NAMALWA (cell line): ENCODE measurements at regions not wholly inside any gene's neighbourhood (a gene's known extent, or its start where the extent isn't known, plus 50 kb on each side); places are given as distances from the start of the nearest gene placed in this dataset.

Experiments used
- DNase-seq: peaks from one replicate; pipeline ENCODE4 v3.0.0-alpha.2; 2015; ENCODE audit warnings: low spot score

- DNase-seq: no peak
Measured at GRCh38 chr7:25512061-25512687, 283.9 kb upstream of the NPVF start.

GRCh38 chr7:25515633-25516275 lies 287.5 kb upstream of the NPVF start:
- DNase-seq: no peak

GRCh38 chr7:25517906-25518305 lies 289.6 kb upstream of the NPVF start:
- DNase-seq: no peak

GRCh38 chr7:25520017-25520416 lies 291.7 kb upstream of the NPVF start:
- DNase-seq: no peak

GRCh38 chr7:25520516-25520915 lies 292.2 kb upstream of the NPVF start:
- DNase-seq: no peak

- no peak for DNase-seq
Measured at GRCh38 chr7:25521236-25521635, 292.9 kb upstream of the NPVF start.

GRCh38 chr7:25522727-25523126 lies 294.4 kb upstream of the NPVF start:
- DNase-seq: no peak

- DNase-seq: no peak
Measured at GRCh38 chr7:25527665-25528170, 299.4 kb upstream of the NPVF start.

GRCh38 chr7:25529320-25529719 lies 301.0 kb upstream of the NPVF start:
- no peak for DNase-seq

GRCh38 chr7:25536851-25537250 lies 308.6 kb upstream of the NPVF start:
- DNase-seq: no peak

- no peak for DNase-seq
Measured at GRCh38 chr7:25537662-25538375, 309.5 kb upstream of the NPVF start.

GRCh38 chr7:25541094-25541821 lies 313.0 kb upstream of the NPVF start:
- no peak for DNase-seq

GRCh38 chr7:25541877-25542276 lies 313.6 kb upstream of the NPVF start:
- no peak for DNase-seq

GRCh38 chr7:25543210-25543609 lies 314.9 kb upstream of the NPVF start:
- no peak for DNase-seq

- no peak for DNase-seq
Measured at GRCh38 chr7:25543798-25544197, 315.5 kb upstream of the NPVF start.

GRCh38 chr7:25544254-25544653 lies 316.0 kb upstream of the NPVF start:
- no peak for DNase-seq

GRCh38 chr7:25545124-25546008 lies 317.1 kb upstream of the NPVF start:
- DNase-seq: no peak

GRCh38 chr7:25546306-25546705 lies 318.0 kb upstream of the NPVF start:
- DNase-seq: no peak

- no peak for DNase-seq
Measured at GRCh38 chr7:25549271-25549921, 321.1 kb upstream of the NPVF start.

GRCh38 chr7:25550149-25550548 lies 321.9 kb upstream of the NPVF start:
- DNase-seq: no peak

GRCh38 chr7:25552998-25553397 lies 324.7 kb upstream of the NPVF start:
- no peak for DNase-seq
